Liver (tissue), 3 donors: ENCODE measurements at regions not wholly inside any gene's neighbourhood (a gene's known extent, or its start where the extent isn't known, plus 50 kb on each side); places are given as distances from the start of the nearest gene placed in this dataset.

Experiments used
- ATF3 ChIP-seq: IDR thresholded peaks from 2 replicates; pipeline ENCODE4 v1.6.1; 2016; ENCODE audit warnings: antibody characterized with exemption
- CTCF ChIP-seq: fragments of 150-350 bp; IDR thresholded peaks from 2 replicates; pipeline ENCODE4 v1.5.1; 2017; ENCODE audit warnings: improper control_type of control experiment, low read depth, low read length; ENCODE audit not compliant: missing input control
- EGR1 ChIP-seq, 2 donors: IDR thresholded peaks; 2 replicates each; pipeline ENCODE4 v1.6.1; 2016 to 2018; ENCODE audit warnings: antibody characterized with exemption in 2 of 2, low read depth in 2 of 2
- GABPA ChIP-seq, 2 donors: IDR thresholded peaks in 1 of 2; conservative IDR thresholded peaks in 1 of 2; 2 replicates each; pipeline ENCODE4 v1.6.1; 2016; ENCODE audit warnings: antibody characterized with exemption in 2 of 2, mild to moderate bottlenecking in 1 of 2, moderate library complexity in 1 of 2
- HNF4G ChIP-seq: IDR thresholded peaks from 2 replicates; pipeline ENCODE4 v1.6.1; 2016; ENCODE audit warnings: antibody characterized with exemption
- NR2F2 ChIP-seq: IDR thresholded peaks from 2 replicates; pipeline ENCODE4 v1.6.1; 2016; ENCODE audit warnings: antibody characterized with exemption
- RAD21 ChIP-seq, 2 donors: IDR thresholded peaks; 2 replicates each; pipeline ENCODE4 v1.6.1; 2016; ENCODE audit warnings: antibody characterized with exemption in 2 of 2, mild to moderate bottlenecking in 2 of 2
- REST ChIP-seq: IDR thresholded peaks from 2 replicates; pipeline ENCODE4 v1.6.1; 2016; ENCODE audit warnings: antibody characterized with exemption, mild to moderate bottlenecking
- TAF1 ChIP-seq: conservative IDR thresholded peaks from 2 replicates; pipeline ENCODE4 v1.6.1; 2016; ENCODE audit warnings: antibody characterized with exemption, mild to moderate bottlenecking
- YY1 ChIP-seq: IDR thresholded peaks from 2 replicates; pipeline ENCODE4 v1.6.1; 2016; ENCODE audit warnings: antibody characterized with exemption, mild to moderate bottlenecking
- ZBTB33 ChIP-seq: IDR thresholded peaks from 2 replicates; pipeline ENCODE4 v1.6.1; 2016; ENCODE audit warnings: antibody characterized with exemption
- donor health status: healthy.
- donor health status: healthy.

GRCh38 chr9:79357194-79357593 lies 214.6 kb upstream of the TLE4 start:
- TF ChIP-seq CTCF (no peak), RAD21 (IDR thresholded peaks at IDR 0.05) (no peak), HNF4G (no peak), REST (no peak), TAF1 (no peak), EGR1 (IDR thresholded peaks at IDR 0.05; ENCODE audit: low read depth in 2 of 2) (no peak), ZBTB33 (no peak), YY1 (no peak), ATF3 (no peak), NR2F2 (no peak), GABPA (IDR thresholded peaks at IDR 0.05 in 1 of 2, conservative IDR thresholded peaks at IDR 0.05 in 1 of 2) (no peak)
